ENCODE measurements at regions not wholly inside any gene's neighbourhood (a gene's known extent, or its start where the extent isn't known, plus 50 kb on each side); places are given as distances from the start of the nearest gene placed in this dataset.

DNA sequence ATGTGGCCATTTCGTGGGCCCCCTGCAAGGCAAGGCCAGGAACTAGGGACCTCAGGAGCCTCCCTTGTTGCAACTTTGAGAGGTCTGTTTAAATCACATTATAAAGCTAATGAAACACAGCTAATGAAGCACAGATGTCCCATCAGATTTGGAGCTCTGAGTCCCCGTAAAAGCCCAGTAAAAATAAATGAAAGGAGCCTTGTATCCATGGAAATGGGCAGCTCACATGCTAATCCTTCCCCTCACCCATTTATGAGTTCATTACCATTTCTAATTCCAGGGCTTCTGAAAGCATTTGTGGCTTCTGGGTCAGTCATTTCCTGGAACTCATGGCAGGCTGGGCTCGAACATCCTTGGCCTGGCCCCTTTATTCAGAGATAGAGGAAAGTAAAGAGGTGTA lies 274.8 kb downstream of the SS18 start:
- TF ChIP-seq, protein P1, sequence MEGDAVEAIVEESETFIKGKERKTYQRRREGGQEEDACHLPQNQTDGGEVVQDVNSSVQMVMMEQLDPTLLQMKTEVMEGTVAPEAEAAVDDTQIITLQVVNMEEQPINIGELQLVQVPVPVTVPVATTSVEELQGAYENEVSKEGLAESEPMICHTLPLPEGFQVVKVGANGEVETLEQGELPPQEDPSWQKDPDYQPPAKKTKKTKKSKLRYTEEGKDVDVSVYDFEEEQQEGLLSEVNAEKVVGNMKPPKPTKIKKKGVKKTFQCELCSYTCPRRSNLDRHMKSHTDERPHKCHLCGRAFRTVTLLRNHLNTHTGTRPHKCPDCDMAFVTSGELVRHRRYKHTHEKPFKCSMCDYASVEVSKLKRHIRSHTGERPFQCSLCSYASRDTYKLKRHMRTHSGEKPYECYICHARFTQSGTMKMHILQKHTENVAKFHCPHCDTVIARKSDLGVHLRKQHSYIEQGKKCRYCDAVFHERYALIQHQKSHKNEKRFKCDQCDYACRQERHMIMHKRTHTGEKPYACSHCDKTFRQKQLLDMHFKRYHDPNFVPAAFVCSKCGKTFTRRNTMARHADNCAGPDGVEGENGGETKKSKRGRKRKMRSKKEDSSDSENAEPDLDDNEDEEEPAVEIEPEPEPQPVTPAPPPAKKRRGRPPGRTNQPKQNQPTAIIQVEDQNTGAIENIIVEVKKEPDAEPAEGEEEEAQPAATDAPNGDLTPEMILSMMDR (conservative IDR thresholded peaks at IDR 0.05), result no peak

DNA sequence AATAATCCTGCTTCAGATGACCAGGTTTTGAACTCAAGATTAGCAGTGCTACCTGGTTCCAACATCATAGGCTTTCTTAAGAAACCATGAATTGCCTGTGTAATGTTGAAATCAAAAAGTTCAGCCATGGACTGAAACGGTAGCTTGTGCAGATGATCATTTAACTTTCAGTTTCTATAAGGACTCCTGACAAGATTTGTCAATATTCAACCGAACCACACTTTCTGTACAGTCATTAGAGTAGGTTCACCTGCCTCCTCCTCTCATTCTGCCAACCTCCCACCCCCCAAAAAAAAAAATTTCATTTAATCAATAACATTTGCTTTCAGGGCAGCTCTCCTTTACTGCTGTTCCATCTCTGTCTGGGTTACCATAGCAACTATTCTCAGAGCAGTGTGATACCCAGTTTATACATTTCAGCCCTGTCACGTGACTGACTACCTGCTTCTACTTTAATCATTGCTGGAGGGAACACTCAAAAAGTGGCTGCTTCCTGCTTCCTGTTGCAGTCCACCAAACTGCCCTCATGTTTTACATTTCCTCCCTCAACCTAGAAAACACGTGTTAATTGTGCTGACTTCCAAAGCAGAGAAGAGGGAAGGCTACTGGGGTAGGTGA lies 275.5 kb downstream of the SS18 start:
- TF ChIP-seq ZFX (IDR thresholded peaks at IDR 0.05), result no peak
- TF ChIP-seq, protein P1 (conservative IDR thresholded peaks at IDR 0.05), result no peak
- no peak overlapping the region for H3K27ac ChIP-seq

More for the DNA sequence above, 274.8 kb downstream of the SS18 start:
- no peak overlapping the region for H3K27ac ChIP-seq

DNA sequence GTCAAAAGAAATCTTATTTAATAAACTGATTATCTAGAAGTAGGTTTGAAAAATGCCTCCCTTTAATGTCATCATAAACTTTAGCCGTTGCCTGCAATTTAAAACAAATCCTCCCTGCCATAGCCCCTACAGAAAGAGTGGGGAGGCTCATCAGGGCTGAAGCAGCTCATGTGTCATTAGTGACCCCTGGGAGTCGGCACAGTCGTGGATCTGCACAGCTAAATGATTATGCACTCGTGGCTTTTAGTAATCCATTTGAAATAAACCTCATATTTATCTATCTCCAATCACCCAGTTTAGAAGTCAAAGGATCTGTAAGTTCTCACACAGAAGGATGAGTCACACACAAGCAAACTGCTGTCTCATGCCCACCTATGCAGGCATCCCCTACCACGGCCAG lies 277.3 kb downstream of the SS18 start:
- H3K27ac ChIP-seq, result no peak overlapping the region
- TF ChIP-seq, protein P1 (conservative IDR thresholded peaks at IDR 0.05), result no peak
- TF ChIP-seq ZFX (IDR thresholded peaks at IDR 0.05), result no peak

DNA sequence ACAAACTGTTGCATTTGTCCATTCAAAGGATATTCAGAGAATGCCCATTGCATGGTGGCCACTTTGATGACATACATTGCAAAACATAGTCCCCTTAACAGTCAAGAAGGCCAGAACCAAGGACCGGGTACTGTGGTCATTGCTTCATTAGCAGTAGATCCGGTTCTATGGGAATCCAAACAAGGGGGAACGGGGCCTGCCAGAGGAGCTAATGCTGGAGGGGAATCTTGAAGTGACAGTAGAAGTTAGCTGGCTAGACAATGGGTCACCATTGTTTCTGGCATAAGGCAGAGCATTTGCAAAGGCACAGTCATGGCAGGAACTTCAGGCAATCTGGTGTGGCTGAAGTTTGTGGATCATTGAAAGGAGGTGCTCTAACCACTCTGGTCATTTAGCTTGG lies 279.7 kb downstream of the SS18 start:
- no peak for TF ChIP-seq ZFX (IDR thresholded peaks at IDR 0.05)
- TF ChIP-seq, protein P1 (conservative IDR thresholded peaks at IDR 0.05), result no peak
- no peak overlapping the region for H3K27ac ChIP-seq

DNA sequence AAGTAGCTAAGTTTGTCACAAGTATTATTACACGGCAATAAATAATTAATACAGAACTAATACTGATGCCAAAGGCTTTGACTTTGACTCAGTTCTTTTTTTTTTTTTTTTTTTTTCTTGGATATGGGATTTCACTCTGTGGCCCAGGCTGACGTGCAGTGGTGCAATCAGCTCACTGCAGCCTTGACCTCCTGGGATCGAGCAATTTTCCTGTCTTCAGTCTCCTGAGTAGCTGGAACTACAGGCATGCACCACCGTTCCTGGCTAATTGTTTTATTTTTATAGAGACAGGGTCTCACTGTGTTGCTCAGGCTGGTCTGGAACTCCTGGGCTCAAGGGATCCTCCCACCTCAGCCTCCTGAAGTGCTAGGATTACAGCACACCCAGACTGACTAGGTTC lies 284.5 kb downstream of the SS18 start:
- no peak overlapping the region for H3K27ac ChIP-seq
- TF ChIP-seq, protein P1 (conservative IDR thresholded peaks at IDR 0.05), result no peak
- no peak for TF ChIP-seq ZFX (IDR thresholded peaks at IDR 0.05)

DNA sequence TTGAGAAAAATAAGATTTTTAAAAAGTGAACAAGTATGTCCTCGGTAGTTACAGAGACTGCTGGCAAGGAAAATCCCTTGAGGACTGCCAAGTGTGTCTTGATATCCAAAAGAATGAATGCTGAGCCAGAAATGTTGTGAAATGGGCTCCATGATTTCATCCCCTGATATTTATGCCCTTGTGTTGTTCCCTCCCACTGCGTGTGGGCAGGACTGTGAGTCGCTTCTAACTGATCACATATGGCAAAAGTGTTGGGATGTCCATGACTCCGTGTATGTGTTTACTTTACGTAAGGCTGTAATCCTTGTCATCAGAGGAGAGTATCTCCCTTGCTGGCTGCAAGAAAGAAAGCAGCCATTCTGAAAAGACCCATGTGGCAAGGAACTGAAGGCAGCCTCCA lies 285.1 kb downstream of the SS18 start:
- H3K27ac ChIP-seq, result no peak overlapping the region
- TF ChIP-seq, protein P1 (conservative IDR thresholded peaks at IDR 0.05), result no peak
- no peak for TF ChIP-seq ZFX (IDR thresholded peaks at IDR 0.05)

DNA sequence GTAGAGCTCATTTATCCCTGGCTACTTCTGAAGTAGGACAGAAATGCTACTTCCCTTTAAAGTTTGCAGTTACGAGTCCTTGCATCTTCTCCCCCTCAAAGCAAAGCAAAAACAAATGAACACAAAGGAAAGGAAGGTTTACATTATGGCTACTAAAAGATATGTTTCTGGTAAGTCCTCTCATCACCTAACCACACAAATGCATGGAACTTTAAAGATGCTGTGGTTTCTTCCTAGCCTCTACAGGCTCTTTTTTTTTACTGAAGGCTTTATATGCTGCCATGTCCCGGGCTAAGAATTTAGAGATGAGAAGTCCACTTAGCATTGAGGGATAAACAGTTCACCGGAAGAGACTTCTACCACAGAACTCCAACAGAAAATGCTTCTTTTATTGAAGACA lies 291.2 kb downstream of the SS18 start:
- no peak overlapping the region for H3K27ac ChIP-seq
- TF ChIP-seq ZFX (IDR thresholded peaks at IDR 0.05), result no peak
- TF ChIP-seq, protein P1 (conservative IDR thresholded peaks at IDR 0.05), result no peak
